ENCODE measurements at regions not wholly inside any gene's neighbourhood (a gene's known extent, or its start where the extent isn't known, plus 50 kb on each side); places are given as distances from the start of the nearest gene placed in this dataset.

GRCh38 chr10:58979711-58980110 is 196.7 kb upstream of the PHYHIPL start:
- no peaks in the 10 kb centered on the region for H3K36me3 Mint-ChIP-seq (ENCODE audit: unreplicated experiment)
- H3K4me3 Mint-ChIP-seq (ENCODE audit: unreplicated experiment), result no peak overlapping the region
- peaks cover 3% of the 10 kb centered on the region for H3K4me1 Mint-ChIP-seq (ENCODE audit: low read depth, unreplicated experiment)
- H3K9me3 Mint-ChIP-seq (ENCODE audit: unreplicated experiment), result peaks cover 2% of the 10 kb centered on the region
- DNase-seq, result no peak
- TF ChIP-seq CTCF (IDR thresholded peaks at IDR 0.05; ENCODE audit: partially characterized antibody, unreplicated experiment), result no peak
- H3K27me3 Mint-ChIP-seq (ENCODE audit: unreplicated experiment), result peaks cover 2% of the 10 kb centered on the region
- no peak overlapping the region for H3K27ac Mint-ChIP-seq (ENCODE audit: unreplicated experiment)

GRCh38 chr10:58980826-58981415 is 195.5 kb upstream of the PHYHIPL start:
- Mint-ChIP-seq H3K27ac (ENCODE audit: unreplicated experiment) (no peak overlapping the region), H3K4me3 (ENCODE audit: unreplicated experiment) (no peak overlapping the region), H3K9me3 (ENCODE audit: unreplicated experiment) (peaks cover 2% of the 10 kb centered on the region), H3K4me1 (ENCODE audit: low read depth, unreplicated experiment) (peaks cover 3% of the 10 kb centered on the region), H3K27me3 (ENCODE audit: unreplicated experiment) (no peaks in the 10 kb centered on the region), H3K36me3 (ENCODE audit: unreplicated experiment) (no peaks in the 10 kb centered on the region)
- DNase-seq, result no peak
- no peak for TF ChIP-seq CTCF (IDR thresholded peaks at IDR 0.05; ENCODE audit: partially characterized antibody, unreplicated experiment)

- Mint-ChIP-seq H3K4me1 (ENCODE audit: low read depth, unreplicated experiment) (peaks cover 3% of the 10 kb centered on the region), H3K4me3 (ENCODE audit: unreplicated experiment) (no peak overlapping the region), H3K36me3 (ENCODE audit: unreplicated experiment) (no peaks in the 10 kb centered on the region), H3K27me3 (ENCODE audit: unreplicated experiment) (no peaks in the 10 kb centered on the region), H3K9me3 (ENCODE audit: unreplicated experiment) (peaks cover 2% of the 10 kb centered on the region), H3K27ac (ENCODE audit: unreplicated experiment) (no peak overlapping the region)
- TF ChIP-seq CTCF (IDR thresholded peaks at IDR 0.05; ENCODE audit: partially characterized antibody, unreplicated experiment), result no peak
- no peak for DNase-seq
Observed at GRCh38 chr10:58981846-58982245, 194.6 kb upstream of the PHYHIPL start.

- no peak overlapping the region for H3K4me3 Mint-ChIP-seq (ENCODE audit: unreplicated experiment)
- no peak for TF ChIP-seq CTCF (IDR thresholded peaks at IDR 0.05; ENCODE audit: partially characterized antibody, unreplicated experiment)
- H3K36me3 Mint-ChIP-seq (ENCODE audit: unreplicated experiment), result no peaks in the 10 kb centered on the region
- no peaks in the 10 kb centered on the region for H3K27me3 Mint-ChIP-seq (ENCODE audit: unreplicated experiment)
- H3K27ac Mint-ChIP-seq (ENCODE audit: unreplicated experiment), result no peak overlapping the region
- H3K9me3 Mint-ChIP-seq (ENCODE audit: unreplicated experiment), result peaks cover 2% of the 10 kb centered on the region
- H3K4me1 Mint-ChIP-seq (ENCODE audit: low read depth, unreplicated experiment), result peaks cover 3% of the 10 kb centered on the region
- DNase-seq, result no peak
Observed at GRCh38 chr10:58982470-58983239, 193.8 kb upstream of the PHYHIPL start.

GRCh38 chr10:58985216-58985615 is 191.2 kb upstream of the PHYHIPL start:
- H3K27ac Mint-ChIP-seq (ENCODE audit: unreplicated experiment), result no peak overlapping the region
- peaks cover 6% of the 10 kb centered on the region for H3K9me3 Mint-ChIP-seq (ENCODE audit: unreplicated experiment)
- no peak for DNase-seq
- no peaks in the 10 kb centered on the region for H3K27me3 Mint-ChIP-seq (ENCODE audit: unreplicated experiment)
- peaks cover 10% of the 10 kb centered on the region for H3K36me3 Mint-ChIP-seq (ENCODE audit: unreplicated experiment)
- TF ChIP-seq CTCF (IDR thresholded peaks at IDR 0.05; ENCODE audit: partially characterized antibody, unreplicated experiment), result no peak
- peaks cover 3% of the 10 kb centered on the region for H3K4me1 Mint-ChIP-seq (ENCODE audit: low read depth, unreplicated experiment)
- no peak overlapping the region for H3K4me3 Mint-ChIP-seq (ENCODE audit: unreplicated experiment)

Measured in glutamatergic neuron (in vitro differentiated cells).